H1 (cell line): ENCODE measurements at regions not wholly inside any gene's neighbourhood (a gene's known extent, or its start where the extent isn't known, plus 50 kb on each side); places are given as distances from the start of the nearest gene placed in this dataset.

Experiments
- CHD2 ChIP-seq: IDR thresholded peaks from 2 replicates; pipeline ENCODE4 v1.6.1; 2012; ENCODE audit warnings: low read length, improper control_type of control experiment
- NANOG ChIP-seq: IDR thresholded peaks from 2 replicates; pipeline ENCODE4 v1.6.1; 2011; ENCODE audit warnings: low read length, low read depth, mild to moderate bottlenecking, inconsistent platforms; ENCODE audit not compliant: insufficient read depth, poor library complexity, severe bottlenecking
- POU5F1 ChIP-seq: IDR thresholded peaks from 2 replicates; pipeline ENCODE4 v1.6.1; 2011; ENCODE audit warnings: low read depth, mild to moderate bottlenecking, low read length, moderate library complexity
- SP1 ChIP-seq: IDR thresholded peaks from 2 replicates; pipeline ENCODE4 v1.6.1; 2011; ENCODE audit warnings: low read depth, low read length
- TEAD4 ChIP-seq: IDR thresholded peaks from 2 replicates; pipeline ENCODE4 v1.6.1; 2012; ENCODE audit warnings: low read depth, low read length, inconsistent platforms, mixed read lengths

- TF ChIP-seq TEAD4 = no peak
- no peak for TF ChIP-seq NANOG
- no peak for TF ChIP-seq POU5F1
- TF ChIP-seq CHD2 = no peak
- TF ChIP-seq SP1 = no peak
- TF ChIP-seq, all 59 proteins: peak for 0
Observed at GRCh38 chrX:150148749-150149672, 210.7 kb upstream of the EOLA2 start (continued).
